C4-2B (cell line): ENCODE measurements at regions not wholly inside any gene's neighbourhood (a gene's known extent, or its start where the extent isn't known, plus 50 kb on each side); places are given as distances from the start of the nearest gene placed in this dataset.
"Not testable (repeated sequence)": the region's sequence is repeated elsewhere in the genome, so short reads cannot be mapped to it uniquely, and the experiment has no call there.

Experiments used
- H3K27ac ChIP-seq: fragments of 450-650 bp; 2 replicates; pipeline ENCODE4 v1.5.1; 2017
- ZFX ChIP-seq: fragments of 450-650 bp; IDR thresholded peaks from 2 replicates; pipeline ENCODE4 v1.6.1; 2017
- TF ChIP-seq, protein P1 (sequence below): fragments of 450-650 bp; conservative IDR thresholded peaks from 2 replicates; pipeline ENCODE4 v1.5.1; 2017; ENCODE audit warnings: mild to moderate bottlenecking

DNA sequence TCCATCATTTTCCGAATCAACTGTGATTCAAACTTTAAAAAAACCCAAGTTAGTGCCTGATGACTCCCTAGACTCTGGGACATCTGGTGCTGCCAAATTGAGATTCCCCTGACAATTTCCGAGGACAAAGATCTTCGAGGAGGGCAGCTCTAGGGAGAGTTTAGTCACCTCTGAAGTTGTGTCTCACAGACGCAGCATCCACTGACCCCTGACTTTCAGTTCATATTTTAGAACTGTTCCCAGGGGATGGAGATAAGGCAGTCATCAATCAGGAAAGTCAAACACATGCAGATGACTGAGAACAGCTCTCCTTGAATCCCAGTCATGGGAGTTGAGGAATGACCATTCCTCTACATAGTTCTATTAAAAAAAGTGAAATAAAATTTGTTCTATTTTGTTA is 643.9 kb downstream of the TRIML1 start:
- no peak overlapping the region for H3K27ac ChIP-seq
- TF ChIP-seq ZFX = no peak
- TF ChIP-seq, protein P1, sequence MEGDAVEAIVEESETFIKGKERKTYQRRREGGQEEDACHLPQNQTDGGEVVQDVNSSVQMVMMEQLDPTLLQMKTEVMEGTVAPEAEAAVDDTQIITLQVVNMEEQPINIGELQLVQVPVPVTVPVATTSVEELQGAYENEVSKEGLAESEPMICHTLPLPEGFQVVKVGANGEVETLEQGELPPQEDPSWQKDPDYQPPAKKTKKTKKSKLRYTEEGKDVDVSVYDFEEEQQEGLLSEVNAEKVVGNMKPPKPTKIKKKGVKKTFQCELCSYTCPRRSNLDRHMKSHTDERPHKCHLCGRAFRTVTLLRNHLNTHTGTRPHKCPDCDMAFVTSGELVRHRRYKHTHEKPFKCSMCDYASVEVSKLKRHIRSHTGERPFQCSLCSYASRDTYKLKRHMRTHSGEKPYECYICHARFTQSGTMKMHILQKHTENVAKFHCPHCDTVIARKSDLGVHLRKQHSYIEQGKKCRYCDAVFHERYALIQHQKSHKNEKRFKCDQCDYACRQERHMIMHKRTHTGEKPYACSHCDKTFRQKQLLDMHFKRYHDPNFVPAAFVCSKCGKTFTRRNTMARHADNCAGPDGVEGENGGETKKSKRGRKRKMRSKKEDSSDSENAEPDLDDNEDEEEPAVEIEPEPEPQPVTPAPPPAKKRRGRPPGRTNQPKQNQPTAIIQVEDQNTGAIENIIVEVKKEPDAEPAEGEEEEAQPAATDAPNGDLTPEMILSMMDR = no peak

- TF ChIP-seq, protein P1 = no peak
- no peak for TF ChIP-seq ZFX
- no peak overlapping the region for H3K27ac ChIP-seq
Measured at GRCh38 chr4:188783606-188784160, 644.4 kb downstream of the TRIML1 start.

DNA sequence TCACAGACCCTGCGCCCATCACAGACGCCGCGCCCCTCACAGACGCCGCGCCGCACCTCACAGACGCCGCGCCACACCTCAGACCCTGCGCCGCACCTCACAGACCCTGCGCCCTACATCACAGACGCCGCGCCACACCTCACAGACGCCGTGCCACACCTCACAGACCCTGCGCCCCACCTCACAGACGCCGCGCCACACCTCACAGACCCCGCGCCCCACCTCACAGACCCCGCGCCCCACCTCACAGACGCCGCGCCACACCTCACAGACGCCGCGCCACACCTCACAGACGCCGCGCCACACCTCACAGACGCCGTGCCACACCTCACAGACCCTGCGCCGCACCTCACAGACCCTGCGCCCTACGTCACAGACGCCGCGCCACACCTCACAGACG is 657.4 kb downstream of the TRIML1 start:
- H3K27ac ChIP-seq = not testable (repeated sequence)

GRCh38 chr4:188797011-188797410 is 657.8 kb downstream of the TRIML1 start:
- not testable (repeated sequence) for H3K27ac ChIP-seq

DNA sequence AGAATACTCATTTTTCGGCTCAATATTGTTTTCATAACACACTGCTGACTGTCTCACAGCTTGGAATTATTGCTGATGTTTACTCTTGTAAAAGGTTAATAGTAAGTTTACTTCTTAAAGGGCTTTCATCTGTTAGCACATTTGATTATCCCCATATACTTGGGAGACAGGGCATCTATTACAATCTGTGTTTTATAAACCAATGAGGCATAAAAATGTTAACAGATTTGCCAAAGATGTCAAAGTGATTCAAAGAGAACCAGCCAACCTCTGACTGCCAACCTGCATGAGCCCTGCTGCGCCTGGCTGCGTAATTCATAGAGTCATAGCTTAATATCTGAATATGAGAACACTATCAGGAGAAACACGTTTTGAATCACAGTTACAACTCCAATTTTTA is 665.6 kb downstream of the TRIML1 start:
- no peak overlapping the region for H3K27ac ChIP-seq
- TF ChIP-seq ZFX = no peak
- TF ChIP-seq, protein P1 = no peak

GRCh38 chr4:188811121-188811520 is 671.9 kb downstream of the TRIML1 start:
- TF ChIP-seq, protein P1 = no peak
- no peak for TF ChIP-seq ZFX
- H3K27ac ChIP-seq = no peak overlapping the region

GRCh38 chr4:188812644-188813043 is 673.4 kb downstream of the TRIML1 start:
- H3K27ac ChIP-seq = no peak overlapping the region
- no peak for TF ChIP-seq ZFX
- TF ChIP-seq, protein P1 = no peak

DNA sequence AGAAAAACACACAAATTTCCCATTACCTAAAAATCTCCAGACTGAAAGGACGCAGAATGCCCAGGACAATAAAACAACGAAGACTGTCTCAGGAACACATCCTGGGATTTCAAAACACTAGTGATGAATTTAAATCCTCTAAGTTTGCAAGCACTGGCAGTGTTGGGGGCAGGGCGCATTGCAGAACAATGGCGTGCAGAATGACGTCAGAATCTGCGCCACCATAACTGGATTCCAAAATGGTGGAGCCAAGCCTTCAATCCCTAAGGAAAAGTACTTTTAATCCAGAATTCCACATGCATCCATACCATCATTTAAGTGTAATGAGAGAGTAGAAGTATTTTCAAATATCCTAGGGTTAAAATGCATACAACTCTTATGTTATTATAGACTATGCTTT is 679.1 kb downstream of the TRIML1 start:
- no peak for TF ChIP-seq ZFX
- TF ChIP-seq, protein P1 = no peak
- no peak overlapping the region for H3K27ac ChIP-seq

- no peak for TF ChIP-seq ZFX
- H3K27ac ChIP-seq = no peak overlapping the region
Measured at GRCh38 chr4:188819233-188819632, 680.0 kb downstream of the TRIML1 start.
